HepG2 (cell line): ENCODE measurements at regions not wholly inside any gene's neighbourhood (a gene's known extent, or its start where the extent isn't known, plus 50 kb on each side); places are given as distances from the start of the nearest gene placed in this dataset.

Source experiments
- ATAC-seq: fragments of 200-7000 bp; cut with Tn5 transposase; 3 replicates; pipeline ENCODE4 v1.9.1; 2020; ENCODE audit warnings: mild to moderate bottlenecking, moderate library complexity
- BruUV-seq: library from RNA; stranded (reverse); fragments of 400-500 nt; replicated peaks from 2 replicates; lab custom pipeline; 2021; lab: Mats Ljungman, UMichigan
- CTCF ChIA-PET: fragments of 300-600 bp; formaldehyde crosslinking; extraction: SDS; loops from one replicate; lab custom pipeline; 2021; ENCODE audit warnings: low total read pairs, inconsistent platforms, low intra/inter-chr PET ratio; lab: Yijun Ruan, JAX
- POLR2A ChIA-PET: fragments of 350-600 bp; sonication (Branson Sonifier 250); formaldehyde crosslinking; loops from one replicate; lab custom pipeline; 2020; ENCODE audit warnings: antibody characterized with exemption, inconsistent platforms; lab: Yijun Ruan, JAX
- DNase-seq: peaks from one replicate; pipeline ENCODE4 v3.0.0-alpha.2; 2015; ENCODE audit warnings: low spot score
- FAIRE-seq: peaks from 3 replicates; lab custom pipeline; 2011; peaks lifted over from hg19 to GRCh38; lab: Jason Lieb, UNC
- H2AFZ ChIP-seq: one replicate; pipeline ENCODE4 v1.6.1; 2011; ENCODE audit warnings: low read length, inconsistent platforms
- H3K27ac ChIP-seq: fragments of 300-600 bp; 3 replicates; pipeline ENCODE4 v1.8.0; 2011; ENCODE audit warnings: mixed run types, mild to moderate bottlenecking, mixed read lengths, low read length, inconsistent platforms; ENCODE audit not compliant: insufficient read depth; ENCODE audit errors: extremely low read length
- H3K27me3 ChIP-seq, 2 experiments: fragments of 200-600 bp in 1 of 2; 2 replicates in 1 of 2; 3 replicates in 1 of 2; pipeline versions ENCODE4 v1.6.0 to v1.8.0; 2011; ENCODE audit warnings: low read length in 2 of 2, mild to moderate bottlenecking in 2 of 2, moderate library complexity in 2 of 2, inconsistent platforms in 1 of 2; ENCODE audit not compliant: insufficient read depth in 2 of 2, control insufficient read depth in 1 of 2
- H3K36me3 ChIP-seq, 2 experiments: fragments of 200-600 bp in 1 of 2; replicated peaks in 1 of 2; 2 replicates in 1 of 2; 3 replicates in 1 of 2; pipeline versions ENCODE4 v1.5.1 to v1.8.0; 2011; ENCODE audit warnings: low read length in 2 of 2, inconsistent platforms in 1 of 2; ENCODE audit not compliant: insufficient read depth in 2 of 2, control insufficient read depth in 1 of 2
- H3K4me1 ChIP-seq: 2 replicates; pipeline ENCODE4 v1.5.1; 2012; ENCODE audit warnings: low read length, inconsistent platforms; ENCODE audit not compliant: insufficient read depth
- H3K4me2 ChIP-seq: 2 replicates; pipeline ENCODE4 v1.6.0; 2011; ENCODE audit warnings: low read depth, low read length, inconsistent platforms
- H3K4me3 ChIP-seq, 3 experiments: fragments of 200-600 bp in 1 of 3; sonication (generic), shearing (Covaris generic) in 1 of 3; replicated peaks in 1 of 3; 2 replicates each; pipeline ENCODE4 v1.5.1; 2011 to 2016; ENCODE audit warnings: low read length in 3 of 3, inconsistent platforms in 2 of 3, low read depth in 2 of 3, mild to moderate bottlenecking in 2 of 3, control low read depth in 1 of 3, mixed read lengths in 1 of 3; ENCODE audit not compliant: insufficient read depth in 1 of 3
- H3K79me2 ChIP-seq: one replicate; pipeline ENCODE4 v1.6.1; 2011; ENCODE audit warnings: low read length, inconsistent platforms; ENCODE audit not compliant: insufficient read depth
- H3K9ac ChIP-seq: 2 replicates; pipeline ENCODE4 v1.6.0; 2011; ENCODE audit warnings: mild to moderate bottlenecking, low read depth, low read length, inconsistent platforms; ENCODE audit not compliant: insufficient read depth
- H3K9me3 ChIP-seq: 2 replicates; pipeline ENCODE4 v1.5.1; 2012; ENCODE audit warnings: mild to moderate bottlenecking, low read length
- H4K20me1 ChIP-seq: 2 replicates; pipeline ENCODE4 v1.6.0; 2011; ENCODE audit warnings: inconsistent platforms, mild to moderate bottlenecking, low read length, moderate library complexity; ENCODE audit not compliant: insufficient read depth
- ARHGAP35 ChIP-seq: sonication (generic); formaldehyde crosslinking; IDR thresholded peaks from 2 replicates; pipeline ENCODE4 v1.9.0; 2022; ENCODE audit warnings: mild to moderate bottlenecking, inconsistent platforms, moderate library complexity, missing genetic modification reagents, borderline replicate concordance
- BRF2 ChIP-seq: sonication (generic); formaldehyde crosslinking; IDR thresholded peaks from 2 replicates; pipeline ENCODE4 v1.8.1; 2022; ENCODE audit warnings: mild to moderate bottlenecking, missing genetic modification reagents
- DBP ChIP-seq: sonication (generic); formaldehyde crosslinking; IDR thresholded peaks from 2 replicates; pipeline ENCODE4 v1.4.0; 2020; ENCODE audit warnings: missing genetic modification reagents; ENCODE audit errors: not compliant biosample characterization
- E2F1 ChIP-seq: sonication (generic); formaldehyde crosslinking; IDR thresholded peaks from 2 replicates; pipeline ENCODE4 v1.5.0; 2020; ENCODE audit warnings: missing genetic modification reagents
- ETS1 ChIP-seq: sonication (generic); formaldehyde crosslinking; IDR thresholded peaks from 2 replicates; pipeline ENCODE4 v1.4.0; 2020; ENCODE audit warnings: missing genetic modification reagents
- FOXM1 ChIP-seq: sonication (generic); formaldehyde crosslinking; IDR thresholded peaks from 2 replicates; pipeline ENCODE4 v1.5.0; 2020; ENCODE audit warnings: missing genetic modification reagents
- KDM6A ChIP-seq: IDR thresholded peaks from 2 replicates; pipeline ENCODE4 v1.6.1; 2016; ENCODE audit warnings: low read depth
- PBX3 ChIP-seq: sonication (generic); formaldehyde crosslinking; IDR thresholded peaks from 2 replicates; pipeline ENCODE4 v1.8.1; 2023; ENCODE audit warnings: missing genetic modification reagents, inconsistent platforms, borderline replicate concordance
- SAP130 ChIP-seq: IDR thresholded peaks from 2 replicates; pipeline ENCODE4 v1.6.1; 2016; ENCODE audit warnings: low read depth
- THAP8 ChIP-seq: sonication (generic); formaldehyde crosslinking; IDR thresholded peaks from 2 replicates; pipeline ENCODE4 v1.5.1; 2020; ENCODE audit warnings: missing genetic modification reagents, mild to moderate bottlenecking, borderline replicate concordance
- U2AF2 ChIP-seq: fragments of 200-400 bp; formaldehyde crosslinking; IDR thresholded peaks from 2 replicates; pipeline ENCODE4 v1.6.1; 2017; ENCODE audit warnings: low read depth, mild to moderate bottlenecking, low read length
- ZFYVE20 ChIP-seq: sonication (generic); formaldehyde crosslinking; IDR thresholded peaks from 2 replicates; pipeline ENCODE4 v1.8.0; 2023; ENCODE audit warnings: low read depth, mild to moderate bottlenecking, moderate library complexity, missing genetic modification reagents, borderline replicate concordance
- ZNF550 ChIP-seq: sonication (generic); formaldehyde crosslinking; IDR thresholded peaks from 2 replicates; pipeline ENCODE4 v1.4.0; 2020; ENCODE audit warnings: mild to moderate bottlenecking, missing genetic modification reagents, borderline replicate concordance
- ZNF660 ChIP-seq: sonication (generic); formaldehyde crosslinking; IDR thresholded peaks from 2 replicates; pipeline ENCODE4 v1.5.1; 2020; ENCODE audit warnings: mild to moderate bottlenecking, low read depth, missing genetic modification reagents, borderline replicate concordance
- ZNF747 ChIP-seq: sonication (generic); formaldehyde crosslinking; IDR thresholded peaks from 2 replicates; pipeline ENCODE4 v1.8.1; 2023; ENCODE audit warnings: missing genetic modification reagents, mild to moderate bottlenecking, borderline replicate concordance
- WGBS: methylation state at CpG from one replicate; pipeline ENCODE4 v1.1.6; 2017; ENCODE audit warnings: low lambda C conversion rate; 5-methylcytosine and 5-hydroxymethylcytosine counted together
- in situ Hi-C: cut with HindIII; loops from 2 replicates; pipeline ENCODE4 v1.10.0; 2017; ENCODE audit warnings: low pct_unique_long_range_greater_than_20kb; ENCODE audit not compliant: extremely low pct_ligation_motif_present
- intact Hi-C: fragments of 100-400 bp; cut with micrococcal nuclease; formaldehyde crosslinking; loops from one replicate; pipeline ENCODE4 v1.10.0; 2022; ENCODE audit not compliant: unreplicated experiment

GRCh38 chr17:70569128-70569527 is 399.8 kb downstream of the KCNJ2 start:
- in situ Hi-C loops (no loop called here), intact Hi-C loops (no loop called here)
- ChIA-PET POLR2A (no interaction called here), CTCF (no interaction called here)
- Histone ChIP-seq H3K36me3 (no peaks in the 10 kb centered on the region), H3K4me1 (no peaks in the 10 kb centered on the region), H4K20me1 (no peaks in the 10 kb centered on the region), H3K4me3 (no peak overlapping the region), H3K79me2 (no peaks in the 10 kb centered on the region), H3K4me2 (no peak overlapping the region), H3K9me3 (peaks cover 60% of the 10 kb centered on the region), H2AFZ (no peak overlapping the region), H3K27me3 (no peaks in the 10 kb centered on the region), H3K27ac (no peak overlapping the region), H3K9ac (no peak overlapping the region)
- DNase-seq (no peak), FAIRE-seq (no peak), ATAC-seq (no peak)
- 0% methylated on average over 1 of the region's 1 CpG for WGBS
- TF ChIP-seq FOXM1 (CRISPR knock-in tag) (no peak), BRF2 (CRISPR knock-in tag) (no peak), ARHGAP35 (CRISPR knock-in tag) (no peak), ZFYVE20 (no peak), ZNF660 (no peak), PBX3 (CRISPR knock-in tag) (no peak), THAP8 (CRISPR knock-in tag) (no peak), U2AF2 (no peak), ETS1 (CRISPR knock-in tag) (no peak), SAP130 (CRISPR knock-in tag) (no peak), ZNF747 (CRISPR knock-in tag) (no peak), KDM6A (CRISPR knock-in tag) (no peak), ZNF550 (CRISPR knock-in tag) (no peak), E2F1 (CRISPR knock-in tag) (no peak), DBP (CRISPR knock-in tag) (no peak)
- BruUV-seq = no TSS peak
